ENCODE measurements at regions not wholly inside any gene's neighbourhood (a gene's known extent, or its start where the extent isn't known, plus 50 kb on each side); places are given as distances from the start of the nearest gene placed in this dataset.

DNA sequence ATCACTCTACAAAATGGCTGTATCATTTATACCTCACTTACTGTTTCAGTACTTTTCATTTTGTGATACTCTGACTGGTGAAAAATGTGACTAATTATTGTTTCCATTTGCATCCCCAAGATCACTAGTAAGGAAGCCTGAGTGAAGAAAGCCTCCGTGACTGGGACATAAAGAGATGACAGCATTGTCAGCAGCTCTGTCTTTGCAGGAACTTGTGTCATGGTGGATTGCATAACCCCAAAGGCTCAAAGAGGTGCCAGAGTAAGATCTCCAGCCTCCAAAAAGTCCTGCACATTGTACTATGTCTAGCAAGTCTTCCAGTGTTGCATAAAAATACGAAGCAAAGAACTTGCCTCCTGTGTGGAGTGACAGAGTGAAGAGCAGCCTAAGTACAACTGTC, 187.5 kb upstream of the CRIM1 start:
- H4K20me1 ChIP-seq (ENCODE audit: control insufficient read depth, insufficient read depth) = no peaks in the 10 kb centered on the region
- H3K27ac ChIP-seq (ENCODE audit: control insufficient read depth, insufficient read depth) = no peak overlapping the region
- ATAC-seq = no peak
- TF ChIP-seq NFIC (IDR thresholded peaks at IDR 0.05; ENCODE audit: low read depth, low read length) = no peak
- TF ChIP-seq POU2F2 (IDR thresholded peaks at IDR 0.05; ENCODE audit: borderline replicate concordance, low read depth, low read length) = no peak
- no peak for TF ChIP-seq CREB1 (IDR thresholded peaks at IDR 0.05; ENCODE audit: low read depth)
- no peak for TF ChIP-seq JUNB (IDR thresholded peaks at IDR 0.05)
- H3K4me2 ChIP-seq (ENCODE audit: control insufficient read depth, insufficient read depth) = no peak overlapping the region
- no peaks in the 10 kb centered on the region for H3K4me1 ChIP-seq (ENCODE audit: control insufficient read depth, insufficient read depth, low read length)
- no peak for FAIRE-seq
- SMC1A ChIA-PET (ENCODE audit: uncharacterized antibody, unreplicated experiment) = no interaction called here
- H3K9me3 ChIP-seq (replicated peaks; ENCODE audit: control insufficient read depth, insufficient read depth, low read length) = no peaks in the 10 kb centered on the region
- in situ Hi-C loops (cut with MboI) = no loop called here
- no TSS peak for BruUV-seq (replicated peaks)
- intact Hi-C loops (cut with micrococcal nuclease; ENCODE audit: unreplicated experiment) = no loop called here
- no peak for DNase-seq (ENCODE audit: low read depth, low spot score)
- no peak overlapping the region for H3K9ac ChIP-seq (ENCODE audit: control insufficient read depth, insufficient read depth, low read length)
- H3K36me3 ChIP-seq (ENCODE audit: control insufficient read depth in 2 of 2, insufficient read depth in 2 of 2, low read length in 1 of 2) = no peaks in the 10 kb centered on the region
- no peak overlapping the region for H2AFZ ChIP-seq (ENCODE audit: control insufficient read depth, low read depth, low read length)
- POLR2A ChIA-PET = no interaction called here
- 18% methylated on average over 2 of the region's 2 CpGs for WGBS (ENCODE audit: insufficient coverage, insufficient replicate concordance, low lambda C conversion rate, missing lambda C conversion rate)
- CTCF ChIA-PET = no interaction called here
- H3K4me3 ChIP-seq = no peak overlapping the region
- H3K79me2 ChIP-seq (ENCODE audit: control insufficient read depth, insufficient read depth, low read length) = no peaks in the 10 kb centered on the region
- RAD21 ChIA-PET (ENCODE audit: unreplicated experiment) = no interaction called here
- no peaks in the 10 kb centered on the region for H3K27me3 ChIP-seq (replicated peaks in 1 of 2; ENCODE audit: control insufficient read depth in 2 of 2, insufficient read depth in 2 of 2, low read length in 1 of 2)

- Histone ChIP-seq H3K4me3 (no peak overlapping the region), H2AFZ (ENCODE audit: control insufficient read depth, low read depth, low read length) (no peak overlapping the region), H4K20me1 (ENCODE audit: control insufficient read depth, insufficient read depth) (no peaks in the 10 kb centered on the region), H3K4me2 (ENCODE audit: control insufficient read depth, insufficient read depth) (no peak overlapping the region), H3K27ac (ENCODE audit: control insufficient read depth, insufficient read depth) (no peak overlapping the region), H3K9me3 (replicated peaks; ENCODE audit: control insufficient read depth, insufficient read depth, low read length) (no peaks in the 10 kb centered on the region), H3K4me1 (ENCODE audit: control insufficient read depth, insufficient read depth, low read length) (no peaks in the 10 kb centered on the region), H3K36me3 (ENCODE audit: control insufficient read depth in 2 of 2, insufficient read depth in 2 of 2, low read length in 1 of 2) (no peaks in the 10 kb centered on the region), H3K9ac (ENCODE audit: control insufficient read depth, insufficient read depth, low read length) (no peak overlapping the region), H3K79me2 (ENCODE audit: control insufficient read depth, insufficient read depth, low read length) (no peaks in the 10 kb centered on the region), H3K27me3 (replicated peaks in 1 of 2; ENCODE audit: control insufficient read depth in 2 of 2, insufficient read depth in 2 of 2, low read length in 1 of 2) (no peaks in the 10 kb centered on the region)
- in situ Hi-C loops (cut with MboI) (no loop called here), intact Hi-C loops (cut with micrococcal nuclease; ENCODE audit: unreplicated experiment) (no loop called here)
- SMC1A ChIA-PET (ENCODE audit: uncharacterized antibody, unreplicated experiment) = no interaction called here
- CTCF ChIA-PET = interaction anchor here (0.9 kb wide), 1 partner anchor 9 kb away, joined by 3 read pairs; no protein-coding TSS in a partner anchor
- 8% methylated on average over 2 of the region's 4 CpGs for WGBS (ENCODE audit: insufficient coverage, insufficient replicate concordance, low lambda C conversion rate, missing lambda C conversion rate)
- POLR2A ChIA-PET = interaction anchor here (0.6 kb wide), 1 partner anchor 188 kb away, joined by 5 read pairs; no protein-coding TSS in a partner anchor
- DNase-seq (ENCODE audit: low read depth, low spot score) = no peak
- RAD21 ChIA-PET (ENCODE audit: unreplicated experiment) = no interaction called here
- no peak for ATAC-seq
- no TSS peak for BruUV-seq (replicated peaks)
- no peak for FAIRE-seq
- no peak for TF ChIP-seq HDGF (IDR thresholded peaks at IDR 0.05)
- no peak for TF ChIP-seq ZNF592 (IDR thresholded peaks at IDR 0.05)
- no peak for TF ChIP-seq SUZ12 (IDR thresholded peaks at IDR 0.05; ENCODE audit: unreplicated experiment)
- TF ChIP-seq EED (IDR thresholded peaks at IDR 0.05; ENCODE audit: low read depth) = no peak
- no peak for TF ChIP-seq CBX3 (IDR thresholded peaks at IDR 0.05; ENCODE audit: borderline replicate concordance, low read depth)
- TF ChIP-seq SIX5 (IDR thresholded peaks at IDR 0.05; ENCODE audit: low read depth, low read length, severe bottlenecking) = no peak
- TF ChIP-seq, protein P1, sequence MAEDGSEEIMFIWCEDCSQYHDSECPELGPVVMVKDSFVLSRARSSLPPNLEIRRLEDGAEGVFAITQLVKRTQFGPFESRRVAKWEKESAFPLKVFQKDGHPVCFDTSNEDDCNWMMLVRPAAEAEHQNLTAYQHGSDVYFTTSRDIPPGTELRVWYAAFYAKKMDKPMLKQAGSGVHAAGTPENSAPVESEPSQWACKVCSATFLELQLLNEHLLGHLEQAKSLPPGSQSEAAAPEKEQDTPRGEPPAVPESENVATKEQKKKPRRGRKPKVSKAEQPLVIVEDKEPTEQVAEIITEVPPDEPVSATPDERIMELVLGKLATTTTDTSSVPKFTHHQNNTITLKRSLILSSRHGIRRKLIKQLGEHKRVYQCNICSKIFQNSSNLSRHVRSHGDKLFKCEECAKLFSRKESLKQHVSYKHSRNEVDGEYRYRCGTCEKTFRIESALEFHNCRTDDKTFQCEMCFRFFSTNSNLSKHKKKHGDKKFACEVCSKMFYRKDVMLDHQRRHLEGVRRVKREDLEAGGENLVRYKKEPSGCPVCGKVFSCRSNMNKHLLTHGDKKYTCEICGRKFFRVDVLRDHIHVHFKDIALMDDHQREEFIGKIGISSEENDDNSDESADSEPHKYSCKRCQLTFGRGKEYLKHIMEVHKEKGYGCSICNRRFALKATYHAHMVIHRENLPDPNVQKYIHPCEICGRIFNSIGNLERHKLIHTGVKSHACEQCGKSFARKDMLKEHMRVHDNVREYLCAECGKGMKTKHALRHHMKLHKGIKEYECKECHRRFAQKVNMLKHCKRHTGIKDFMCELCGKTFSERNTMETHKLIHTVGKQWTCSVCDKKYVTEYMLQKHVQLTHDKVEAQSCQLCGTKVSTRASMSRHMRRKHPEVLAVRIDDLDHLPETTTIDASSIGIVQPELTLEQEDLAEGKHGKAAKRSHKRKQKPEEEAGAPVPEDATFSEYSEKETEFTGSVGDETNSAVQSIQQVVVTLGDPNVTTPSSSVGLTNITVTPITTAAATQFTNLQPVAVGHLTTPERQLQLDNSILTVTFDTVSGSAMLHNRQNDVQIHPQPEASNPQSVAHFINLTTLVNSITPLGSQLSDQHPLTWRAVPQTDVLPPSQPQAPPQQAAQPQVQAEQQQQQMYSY (CRISPR knock-in tag; IDR thresholded peaks at IDR 0.05) = no peak
These were observed 190.4 kb upstream of the CRIM1 start for GRCh38 chr2:36165132-36165531.

Data from GM12878 (cell line).